Tibial artery (tissue), 4 donors: ENCODE measurements at regions not wholly inside any gene's neighbourhood (a gene's known extent, or its start where the extent isn't known, plus 50 kb on each side); places are given as distances from the start of the nearest gene placed in this dataset.

Experiments used
- DNase-seq, 2 donors: peaks; one replicate each; pipeline ENCODE4 v3.0.0-alpha.2; 2019
- H3K27ac ChIP-seq, 2 donors: fragments of 200-600 bp; sonication (generic) in 1 of 2; 1 replicate in 1 of 2; 2 replicates in 1 of 2; pipeline ENCODE4 v1.5.1; 2018 to 2019; ENCODE audit warnings: mild to moderate bottlenecking in 1 of 2
- H3K27me3 ChIP-seq, 2 donors: fragments of 200-600 bp; sonication (generic) in 1 of 2; one replicate each; pipeline versions ENCODE4 v1.5.1 to v1.6.0; 2016 to 2019
- H3K36me3 ChIP-seq, 3 donors: fragments of 200-600 bp; sonication (generic) in 2 of 3; one replicate each; pipeline ENCODE4 v1.5.1; 2016 to 2019; ENCODE audit warnings: mild to moderate bottlenecking in 2 of 3
- H3K4me1 ChIP-seq, 4 donors: fragments of 200-600 bp; sonication (generic) in 2 of 4; 1 replicate in 3 of 4; 2 replicates in 1 of 4; pipeline ENCODE4 v1.5.1; 2016 to 2019
- H3K4me3 ChIP-seq, 2 donors: fragments of 200-600 bp; sonication (generic) in 1 of 2; 1 replicate in 1 of 2; 2 replicates in 1 of 2; pipeline ENCODE4 v1.5.1; 2018 to 2019; ENCODE audit warnings: mild to moderate bottlenecking in 2 of 2
- H3K9me3 ChIP-seq, 3 donors: fragments of 200-600 bp; sonication (generic) in 1 of 3; one replicate each; pipeline ENCODE4 v1.5.1; 2016 to 2019
- CTCF ChIP-seq, 2 experiments: fragments of 200-600 bp in 1 of 2; fragments of 450-650 bp in 1 of 2; IDR thresholded peaks; one replicate each; pipeline ENCODE4 v1.5.1; 2017 to 2019; ENCODE audit warnings: antibody characterized with exemption in 2 of 2, mild to moderate bottlenecking in 1 of 2, moderate library complexity in 1 of 2
- intact Hi-C: fragments of 100-400 bp; cut with DNase I; formaldehyde crosslinking; loops from one replicate; pipeline ENCODE4 v1.15.0; 2023; ENCODE audit warnings: low total_unique reads

- no peaks in the 10 kb centered on the region for H3K36me3 ChIP-seq
- no peak for TF ChIP-seq CTCF (IDR thresholded peaks at IDR 0.05)
Measured at GRCh38 chr12:60240891-60241290, 645.1 kb downstream of the SLC16A7 start.

GRCh38 chr12:60251091-60251490, 655.3 kb downstream of the SLC16A7 start:
- intact Hi-C loops = no loop called here
- TF ChIP-seq CTCF (IDR thresholded peaks at IDR 0.05) = no peak
- Histone ChIP-seq H3K36me3 (no peaks in the 10 kb centered on the region), H3K4me3 (no peak overlapping the region), H3K4me1 (no peaks in the 10 kb centered on the region), H3K27ac (no peak overlapping the region), H3K27me3 (no peaks in the 10 kb centered on the region), H3K9me3 (no peaks in the 10 kb centered on the region)
- no peak for DNase-seq

More at GRCh38 chr12:60240891-60241290, 645.1 kb downstream of the SLC16A7 start:
- no peak overlapping the region for H3K27ac ChIP-seq
- H3K4me1 ChIP-seq = no peaks in the 10 kb centered on the region
- DNase-seq = no peak
- H3K4me3 ChIP-seq = no peak overlapping the region
- H3K9me3 ChIP-seq = no peaks in the 10 kb centered on the region
- intact Hi-C loops = no loop called here
- H3K27me3 ChIP-seq = no peaks in the 10 kb centered on the region

GRCh38 chr12:60252359-60253096, 656.7 kb downstream of the SLC16A7 start:
- no peaks in the 10 kb centered on the region for H3K36me3 ChIP-seq
- TF ChIP-seq CTCF (IDR thresholded peaks at IDR 0.05) = no peak
- peaks cover 0 to 4% (median 0%) of the 10 kb centered on the region in 4 donors for H3K4me1 ChIP-seq
- no peak for DNase-seq
- H3K4me3 ChIP-seq = no peak overlapping the region
- intact Hi-C loops = no loop called here
- H3K27ac ChIP-seq = no peak overlapping the region
- H3K9me3 ChIP-seq = no peaks in the 10 kb centered on the region
- H3K27me3 ChIP-seq = no peaks in the 10 kb centered on the region

- intact Hi-C loops = no loop called here
- no peak overlapping the region for H3K4me3 ChIP-seq
- no peak for TF ChIP-seq CTCF (IDR thresholded peaks at IDR 0.05)
- no peaks in the 10 kb centered on the region for H3K9me3 ChIP-seq
- no peaks in the 10 kb centered on the region for H3K36me3 ChIP-seq
- H3K4me1 ChIP-seq = peaks cover 0 to 4% (median 0%) of the 10 kb centered on the region in 4 donors
- no peak for DNase-seq
- no peak overlapping the region for H3K27ac ChIP-seq
- no peaks in the 10 kb centered on the region for H3K27me3 ChIP-seq
Measured at GRCh38 chr12:60255044-60255443, 659.2 kb downstream of the SLC16A7 start.

- Histone ChIP-seq H3K27me3 (no peaks in the 10 kb centered on the region), H3K4me3 (no peak overlapping the region), H3K36me3 (no peaks in the 10 kb centered on the region), H3K9me3 (no peaks in the 10 kb centered on the region), H3K27ac (no peak overlapping the region), H3K4me1 (peaks cover 0 to 4% (median 0%) of the 10 kb centered on the region in 4 donors)
- TF ChIP-seq CTCF (IDR thresholded peaks at IDR 0.05) = no peak
- no peak for DNase-seq
- intact Hi-C loops = no loop called here
Measured at GRCh38 chr12:60257063-60257462, 661.2 kb downstream of the SLC16A7 start.
